ENCODE measurements at regions not wholly inside any gene's neighbourhood (a gene's known extent, or its start where the extent isn't known, plus 50 kb on each side); places are given as distances from the start of the nearest gene placed in this dataset.

GRCh38 chr15:68518785-68519430 lies 59.9 kb upstream of the CORO2B start:
- H3K27ac ChIP-seq, result peak overlapping the region in 1 of 3 donors; percentile 71
- DNase-seq, result no peak
- 74 to 95% methylated on average over 5 to 6 of the region's 6 CpGs for WGBS, 2 donors
- no peaks in the 10 kb centered on the region for H3K36me3 ChIP-seq
- H3K9me3 ChIP-seq, result no peaks in the 10 kb centered on the region
- H3K27me3 ChIP-seq, result no peaks in the 10 kb centered on the region
- TF ChIP-seq POLR2A (IDR thresholded peaks at IDR 0.05), result no peak
- TF ChIP-seq, protein P1, sequence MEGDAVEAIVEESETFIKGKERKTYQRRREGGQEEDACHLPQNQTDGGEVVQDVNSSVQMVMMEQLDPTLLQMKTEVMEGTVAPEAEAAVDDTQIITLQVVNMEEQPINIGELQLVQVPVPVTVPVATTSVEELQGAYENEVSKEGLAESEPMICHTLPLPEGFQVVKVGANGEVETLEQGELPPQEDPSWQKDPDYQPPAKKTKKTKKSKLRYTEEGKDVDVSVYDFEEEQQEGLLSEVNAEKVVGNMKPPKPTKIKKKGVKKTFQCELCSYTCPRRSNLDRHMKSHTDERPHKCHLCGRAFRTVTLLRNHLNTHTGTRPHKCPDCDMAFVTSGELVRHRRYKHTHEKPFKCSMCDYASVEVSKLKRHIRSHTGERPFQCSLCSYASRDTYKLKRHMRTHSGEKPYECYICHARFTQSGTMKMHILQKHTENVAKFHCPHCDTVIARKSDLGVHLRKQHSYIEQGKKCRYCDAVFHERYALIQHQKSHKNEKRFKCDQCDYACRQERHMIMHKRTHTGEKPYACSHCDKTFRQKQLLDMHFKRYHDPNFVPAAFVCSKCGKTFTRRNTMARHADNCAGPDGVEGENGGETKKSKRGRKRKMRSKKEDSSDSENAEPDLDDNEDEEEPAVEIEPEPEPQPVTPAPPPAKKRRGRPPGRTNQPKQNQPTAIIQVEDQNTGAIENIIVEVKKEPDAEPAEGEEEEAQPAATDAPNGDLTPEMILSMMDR (IDR thresholded peaks at IDR 0.05), result no peak
- H3K4me3 ChIP-seq (replicated peaks in 1 of 3), result no peak overlapping the region
- peaks cover 22% of the 10 kb centered on the region in 2 donors for H3K4me1 ChIP-seq
- intact Hi-C loops (cut with DNase I), result no loop called here

DNA sequence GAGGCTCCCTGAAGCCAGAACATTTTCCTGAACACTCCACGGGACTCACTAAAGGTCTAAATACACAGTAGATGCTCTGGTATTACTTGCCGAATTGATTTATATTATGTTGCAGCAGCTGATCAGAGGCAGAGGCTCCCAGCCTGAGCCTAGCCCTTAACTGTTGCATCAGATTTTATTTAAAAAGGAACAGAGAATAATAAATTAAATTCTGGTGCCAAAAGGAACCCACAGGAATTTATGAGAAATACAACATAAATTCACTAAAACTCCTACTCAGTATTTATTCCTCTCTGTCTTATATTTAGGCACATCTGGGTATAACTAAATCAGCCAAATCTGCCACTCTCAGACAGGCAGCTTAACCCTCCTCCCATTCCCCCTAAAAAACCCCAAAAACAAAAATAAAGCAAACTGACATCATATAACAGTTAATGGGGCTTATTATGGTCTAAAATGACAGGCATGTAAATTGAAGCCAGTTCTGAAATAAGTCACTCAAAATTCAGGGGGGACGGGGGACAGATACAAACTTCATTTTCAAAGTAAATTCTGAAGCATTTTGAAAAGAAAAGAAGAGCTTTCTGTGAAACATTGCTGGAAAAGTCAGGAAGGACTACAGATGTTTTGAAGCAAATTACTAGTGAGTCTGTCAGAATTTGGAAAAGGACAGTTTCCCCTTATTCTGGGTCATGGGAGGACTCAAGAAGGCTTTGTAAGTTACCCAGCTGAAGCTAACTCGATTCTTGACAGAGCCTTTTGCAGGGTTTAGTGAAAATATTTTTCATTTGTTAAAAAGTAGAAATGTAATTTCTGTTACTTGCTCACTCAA lies 53.8 kb upstream of the CORO2B start:
- intact Hi-C loops (cut with DNase I), result no loop called here
- H3K9me3 ChIP-seq, result no peaks in the 10 kb centered on the region
- H3K27ac ChIP-seq, result peak overlapping the region in 1 of 3 donors; percentile 3
- WGBS, 2 donors, result 73 to 78% methylated on average over 4 of the region's 4 CpGs
- H3K27me3 ChIP-seq, result no peaks in the 10 kb centered on the region
- no peak for DNase-seq
- no peak overlapping the region for H3K4me3 ChIP-seq (replicated peaks in 1 of 3)
- TF ChIP-seq, protein P1 (IDR thresholded peaks at IDR 0.05), result no peak
- no peak for TF ChIP-seq POLR2A (IDR thresholded peaks at IDR 0.05)
- no peaks in the 10 kb centered on the region for H3K4me1 ChIP-seq
- no peaks in the 10 kb centered on the region for H3K36me3 ChIP-seq

DNA sequence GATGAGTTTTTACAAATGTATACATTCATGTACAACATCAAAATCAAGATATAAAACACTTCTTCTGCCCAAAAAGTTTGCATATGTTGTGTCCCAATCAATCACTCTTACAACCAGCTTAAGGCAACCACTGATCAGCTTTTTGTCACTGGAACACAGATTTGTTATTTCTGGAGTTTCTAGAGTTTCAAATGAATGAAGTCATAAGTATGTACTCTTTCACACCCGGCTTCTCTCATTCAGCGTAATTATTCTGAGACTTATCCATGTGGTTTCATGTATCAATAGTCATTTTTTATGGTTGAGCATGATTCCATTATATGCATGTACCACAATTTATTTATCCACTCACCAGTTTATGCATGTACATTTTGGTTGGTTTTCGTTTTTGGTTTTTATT lies 53.0 kb upstream of the CORO2B start:
- no peaks in the 10 kb centered on the region for H3K36me3 ChIP-seq
- no peak for DNase-seq
- WGBS, 2 donors, result 77 to 80% methylated on average over 3 of the region's 3 CpGs
- no peaks in the 10 kb centered on the region for H3K9me3 ChIP-seq
- H3K4me3 ChIP-seq (replicated peaks in 1 of 3), result no peak overlapping the region
- intact Hi-C loops (cut with DNase I), result no loop called here
- no peak for TF ChIP-seq POLR2A (IDR thresholded peaks at IDR 0.05)
- TF ChIP-seq, protein P1 (IDR thresholded peaks at IDR 0.05), result no peak
- no peak overlapping the region for H3K27ac ChIP-seq
- H3K4me1 ChIP-seq, result no peaks in the 10 kb centered on the region
- H3K27me3 ChIP-seq, result no peaks in the 10 kb centered on the region

GRCh38 chr15:68526269-68526668 lies 52.5 kb upstream of the CORO2B start:
- intact Hi-C loops (cut with DNase I), result no loop called here

More at GRCh38 chr15:68526269-68526668, 52.5 kb upstream of the CORO2B start:
- H3K4me3 ChIP-seq (replicated peaks in 1 of 3), result no peak overlapping the region
- no peaks in the 10 kb centered on the region for H3K36me3 ChIP-seq
- no peaks in the 10 kb centered on the region for H3K4me1 ChIP-seq
- no peak for DNase-seq
- H3K27me3 ChIP-seq, result no peaks in the 10 kb centered on the region
- no peak for TF ChIP-seq POLR2A (IDR thresholded peaks at IDR 0.05)
- TF ChIP-seq, protein P1 (IDR thresholded peaks at IDR 0.05), result no peak
- no peaks in the 10 kb centered on the region for H3K9me3 ChIP-seq
- H3K27ac ChIP-seq, result no peak overlapping the region

Measured in thyroid gland (tissue), 4 donors.